ENCODE measurements at regions not wholly inside any gene's neighbourhood (a gene's known extent, or its start where the extent isn't known, plus 50 kb on each side); places are given as distances from the start of the nearest gene placed in this dataset.

DNA sequence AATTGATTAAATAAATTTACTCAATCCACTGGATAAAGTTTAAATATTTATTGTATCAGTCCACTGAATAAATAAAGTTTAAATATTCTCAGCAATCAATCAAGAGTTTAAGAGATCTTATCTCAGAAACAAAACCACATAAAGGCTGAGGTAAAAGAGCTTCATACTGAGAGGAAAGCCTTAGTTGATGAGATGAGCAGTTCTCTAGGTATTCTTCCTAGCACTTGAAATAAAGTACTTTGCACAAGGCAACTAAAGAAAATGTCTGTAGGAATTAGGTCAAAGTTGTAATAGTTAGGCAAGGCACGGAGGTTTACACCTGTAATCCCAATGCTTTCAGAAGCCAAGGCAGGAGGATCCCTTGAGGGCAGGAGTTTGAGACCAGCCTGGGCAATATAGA lies 63.5 kb downstream of the UCHL1 start (continued):
- TF ChIP-seq, protein P1, sequence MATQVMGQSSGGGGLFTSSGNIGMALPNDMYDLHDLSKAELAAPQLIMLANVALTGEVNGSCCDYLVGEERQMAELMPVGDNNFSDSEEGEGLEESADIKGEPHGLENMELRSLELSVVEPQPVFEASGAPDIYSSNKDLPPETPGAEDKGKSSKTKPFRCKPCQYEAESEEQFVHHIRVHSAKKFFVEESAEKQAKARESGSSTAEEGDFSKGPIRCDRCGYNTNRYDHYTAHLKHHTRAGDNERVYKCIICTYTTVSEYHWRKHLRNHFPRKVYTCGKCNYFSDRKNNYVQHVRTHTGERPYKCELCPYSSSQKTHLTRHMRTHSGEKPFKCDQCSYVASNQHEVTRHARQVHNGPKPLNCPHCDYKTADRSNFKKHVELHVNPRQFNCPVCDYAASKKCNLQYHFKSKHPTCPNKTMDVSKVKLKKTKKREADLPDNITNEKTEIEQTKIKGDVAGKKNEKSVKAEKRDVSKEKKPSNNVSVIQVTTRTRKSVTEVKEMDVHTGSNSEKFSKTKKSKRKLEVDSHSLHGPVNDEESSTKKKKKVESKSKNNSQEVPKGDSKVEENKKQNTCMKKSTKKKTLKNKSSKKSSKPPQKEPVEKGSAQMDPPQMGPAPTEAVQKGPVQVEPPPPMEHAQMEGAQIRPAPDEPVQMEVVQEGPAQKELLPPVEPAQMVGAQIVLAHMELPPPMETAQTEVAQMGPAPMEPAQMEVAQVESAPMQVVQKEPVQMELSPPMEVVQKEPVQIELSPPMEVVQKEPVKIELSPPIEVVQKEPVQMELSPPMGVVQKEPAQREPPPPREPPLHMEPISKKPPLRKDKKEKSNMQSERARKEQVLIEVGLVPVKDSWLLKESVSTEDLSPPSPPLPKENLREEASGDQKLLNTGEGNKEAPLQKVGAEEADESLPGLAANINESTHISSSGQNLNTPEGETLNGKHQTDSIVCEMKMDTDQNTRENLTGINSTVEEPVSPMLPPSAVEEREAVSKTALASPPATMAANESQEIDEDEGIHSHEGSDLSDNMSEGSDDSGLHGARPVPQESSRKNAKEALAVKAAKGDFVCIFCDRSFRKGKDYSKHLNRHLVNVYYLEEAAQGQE (IDR thresholded peaks at IDR 0.05; ENCODE audit: unreplicated experiment), result no peak

DNA sequence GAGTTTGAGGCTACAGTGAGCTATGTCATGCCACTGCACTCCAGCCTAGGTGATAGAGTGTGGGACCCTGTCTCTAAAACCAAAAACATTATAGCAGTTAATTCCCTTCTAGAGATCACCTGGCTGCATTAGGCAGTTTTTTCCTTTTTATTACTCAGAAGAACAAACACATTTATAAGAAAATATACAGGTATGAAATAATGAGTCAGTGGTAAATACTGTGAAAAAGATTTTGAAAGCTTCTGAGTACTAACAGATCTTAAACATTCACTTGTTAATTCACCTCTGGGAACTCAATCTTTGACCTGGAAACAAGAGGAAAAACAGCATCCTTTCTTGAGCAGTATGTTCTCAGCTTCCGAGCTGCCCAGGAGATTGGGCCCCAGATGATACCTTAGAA lies 64.1 kb downstream of the UCHL1 start:
- H2AFZ ChIP-seq, result no peak overlapping the region
- H3K4me1 ChIP-seq (ENCODE audit: insufficient read depth), result peaks cover 7% of the 10 kb centered on the region
- peaks cover 6% of the 10 kb centered on the region for H3K27me3 Mint-ChIP-seq (ENCODE audit: insufficient read depth, low read depth, poor library complexity)
- H3K4me2 ChIP-seq, result no peak overlapping the region
- H3K27ac Mint-ChIP-seq, result no peak overlapping the region
- no peak for DNase-seq (ENCODE audit: low spot score)
- no peak overlapping the region for H3K4me3 ChIP-seq
- peaks cover 8% of the 10 kb centered on the region; the same call in 1 of the 2 replicates for H3K9me2 ChIP-seq (ENCODE audit: insufficient read depth)
- H3F3A ChIP-seq (replicated peaks; ENCODE audit: low read depth), result no peaks in the 10 kb centered on the region
- TF ChIP-seq STAT1 (IDR thresholded peaks at IDR 0.05; ENCODE audit: unreplicated experiment) (no peak), NANOG (IDR thresholded peaks at IDR 0.05; ENCODE audit: borderline replicate concordance) (no peak), EZH2 (IDR thresholded peaks at IDR 0.05; ENCODE audit: low read depth, unreplicated experiment) (no peak), ZNF114 (CRISPR knock-in tag; IDR thresholded peaks at IDR 0.05) (no peak), JUNB (IDR thresholded peaks at IDR 0.05; ENCODE audit: unreplicated experiment) (no peak), EZH2phosphoT487 (IDR thresholded peaks at IDR 0.05; ENCODE audit: unreplicated experiment) (no peak)
- TF ChIP-seq, protein P2, sequence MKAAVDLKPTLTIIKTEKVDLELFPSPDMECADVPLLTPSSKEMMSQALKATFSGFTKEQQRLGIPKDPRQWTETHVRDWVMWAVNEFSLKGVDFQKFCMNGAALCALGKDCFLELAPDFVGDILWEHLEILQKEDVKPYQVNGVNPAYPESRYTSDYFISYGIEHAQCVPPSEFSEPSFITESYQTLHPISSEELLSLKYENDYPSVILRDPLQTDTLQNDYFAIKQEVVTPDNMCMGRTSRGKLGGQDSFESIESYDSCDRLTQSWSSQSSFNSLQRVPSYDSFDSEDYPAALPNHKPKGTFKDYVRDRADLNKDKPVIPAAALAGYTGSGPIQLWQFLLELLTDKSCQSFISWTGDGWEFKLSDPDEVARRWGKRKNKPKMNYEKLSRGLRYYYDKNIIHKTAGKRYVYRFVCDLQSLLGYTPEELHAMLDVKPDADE (IDR thresholded peaks at IDR 0.05), result no peak
- ATAC-seq, result no peak
- no peaks in the 10 kb centered on the region for H3K36me3 ChIP-seq (ENCODE audit: insufficient read depth)
- no peaks in the 10 kb centered on the region for H3K36me3 Mint-ChIP-seq (ENCODE audit: low read depth)
- H3K27me3 ChIP-seq (ENCODE audit: insufficient read depth), result no peaks in the 10 kb centered on the region
- no peak overlapping the region for H3K27ac ChIP-seq (ENCODE audit: low read depth)
- no peak overlapping the region for H3K4me3 Mint-ChIP-seq
- peaks cover 14% of the 10 kb centered on the region for H3K4me1 Mint-ChIP-seq
- H4K20me1 ChIP-seq (replicated peaks; ENCODE audit: insufficient read depth), result no peaks in the 10 kb centered on the region
- no peaks in the 10 kb centered on the region for H3K79me2 ChIP-seq (replicated peaks; ENCODE audit: insufficient read depth)
- peaks cover 3% of the 10 kb centered on the region; the same call in 2 of the 3 replicates for H3K9me3 Mint-ChIP-seq

DNA sequence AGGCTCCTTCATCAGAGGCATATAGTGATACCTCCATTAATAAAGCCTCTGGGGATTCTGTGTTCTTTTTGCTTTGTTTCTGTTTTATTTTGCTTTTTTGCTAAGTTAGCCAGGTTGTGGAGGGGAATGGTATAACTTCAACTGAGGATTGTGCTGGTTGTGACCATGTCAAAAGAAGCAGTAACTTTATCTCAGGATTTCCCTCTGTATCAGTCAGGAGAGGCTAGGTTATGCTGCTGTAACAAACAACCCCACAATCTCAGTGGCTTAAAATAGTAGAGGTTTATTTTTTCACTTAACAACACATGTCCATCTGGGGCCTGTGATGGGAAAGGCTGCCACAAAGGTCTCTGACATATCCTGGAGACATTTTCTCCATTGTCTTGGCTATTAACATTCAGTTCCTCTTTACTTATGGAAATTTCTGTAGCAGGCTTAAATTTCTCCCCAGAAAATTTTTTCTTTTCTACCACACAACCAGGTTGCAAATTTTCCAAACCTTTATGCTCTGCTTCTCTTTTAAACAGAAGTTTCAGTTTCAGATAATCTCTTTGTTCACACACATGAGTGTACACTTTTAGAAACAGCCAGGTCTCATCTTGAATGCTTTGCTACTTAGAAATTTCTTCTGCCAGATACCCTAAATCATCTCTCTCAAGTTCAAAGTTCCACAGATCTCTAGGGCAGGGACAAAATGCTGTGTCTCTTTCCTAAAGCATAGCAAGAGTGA lies 64.7 kb downstream of the UCHL1 start:
- no peak overlapping the region for H3K4me2 ChIP-seq
- H3K27ac ChIP-seq (ENCODE audit: low read depth), result no peak overlapping the region
- Mint-ChIP-seq H3K4me1 (peaks cover 20% of the 10 kb centered on the region), H3K27ac (no peak overlapping the region), H3K36me3 (ENCODE audit: low read depth) (no peaks in the 10 kb centered on the region), H3K9me3 (peaks cover 3% of the 10 kb centered on the region; the same call in 2 of the 3 replicates), H3K4me3 (no peak overlapping the region), H3K27me3 (ENCODE audit: insufficient read depth, low read depth, poor library complexity) (peaks cover 6% of the 10 kb centered on the region)
- H3K79me2 ChIP-seq (replicated peaks; ENCODE audit: insufficient read depth), result no peaks in the 10 kb centered on the region
- H3K27me3 ChIP-seq (ENCODE audit: insufficient read depth), result no peaks in the 10 kb centered on the region
- no peak for DNase-seq (ENCODE audit: low spot score)
- no peak for ATAC-seq
- H3K36me3 ChIP-seq (ENCODE audit: insufficient read depth), result no peaks in the 10 kb centered on the region
- H3K9me2 ChIP-seq (ENCODE audit: insufficient read depth), result peaks cover 8% of the 10 kb centered on the region; the same call in 1 of the 2 replicates
- H2AFZ ChIP-seq, result no peak overlapping the region
- no peak overlapping the region for H3K4me3 ChIP-seq
- H3F3A ChIP-seq (replicated peaks; ENCODE audit: low read depth), result no peaks in the 10 kb centered on the region
- H4K20me1 ChIP-seq (replicated peaks; ENCODE audit: insufficient read depth), result no peaks in the 10 kb centered on the region
- peaks cover 13% of the 10 kb centered on the region for H3K4me1 ChIP-seq (ENCODE audit: insufficient read depth)
- TF ChIP-seq EZH2phosphoT487 (IDR thresholded peaks at IDR 0.05; ENCODE audit: unreplicated experiment), result no peak
- TF ChIP-seq, protein P3, sequence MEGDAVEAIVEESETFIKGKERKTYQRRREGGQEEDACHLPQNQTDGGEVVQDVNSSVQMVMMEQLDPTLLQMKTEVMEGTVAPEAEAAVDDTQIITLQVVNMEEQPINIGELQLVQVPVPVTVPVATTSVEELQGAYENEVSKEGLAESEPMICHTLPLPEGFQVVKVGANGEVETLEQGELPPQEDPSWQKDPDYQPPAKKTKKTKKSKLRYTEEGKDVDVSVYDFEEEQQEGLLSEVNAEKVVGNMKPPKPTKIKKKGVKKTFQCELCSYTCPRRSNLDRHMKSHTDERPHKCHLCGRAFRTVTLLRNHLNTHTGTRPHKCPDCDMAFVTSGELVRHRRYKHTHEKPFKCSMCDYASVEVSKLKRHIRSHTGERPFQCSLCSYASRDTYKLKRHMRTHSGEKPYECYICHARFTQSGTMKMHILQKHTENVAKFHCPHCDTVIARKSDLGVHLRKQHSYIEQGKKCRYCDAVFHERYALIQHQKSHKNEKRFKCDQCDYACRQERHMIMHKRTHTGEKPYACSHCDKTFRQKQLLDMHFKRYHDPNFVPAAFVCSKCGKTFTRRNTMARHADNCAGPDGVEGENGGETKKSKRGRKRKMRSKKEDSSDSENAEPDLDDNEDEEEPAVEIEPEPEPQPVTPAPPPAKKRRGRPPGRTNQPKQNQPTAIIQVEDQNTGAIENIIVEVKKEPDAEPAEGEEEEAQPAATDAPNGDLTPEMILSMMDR (conservative IDR thresholded peaks at IDR 0.05; ENCODE audit: low read depth in 2 of 2), result no peak
